ENCODE measurements at regions not wholly inside any gene's neighbourhood (a gene's known extent, or its start where the extent isn't known, plus 50 kb on each side); places are given as distances from the start of the nearest gene placed in this dataset.

DNA sequence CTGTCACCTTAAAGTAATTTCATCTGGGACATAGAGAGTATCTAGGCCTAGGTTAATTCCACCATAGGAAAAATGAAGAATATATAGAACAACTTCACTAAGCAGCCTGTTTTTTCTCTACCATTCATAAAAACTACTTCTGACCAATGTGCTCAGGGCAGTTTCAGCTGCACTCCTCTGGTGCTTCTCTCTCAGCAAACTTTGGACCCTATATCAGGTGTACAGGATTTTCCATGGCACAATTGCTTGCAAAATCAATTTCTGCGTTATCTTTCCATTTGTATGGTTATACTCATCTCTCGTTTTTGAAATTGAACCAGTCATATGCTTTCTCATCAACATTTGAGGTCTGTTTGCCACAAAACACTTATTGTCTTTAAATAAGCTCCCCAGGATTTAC lies 52.1 kb upstream of the FMR1 start:
- H4K20me1 ChIP-seq (ENCODE audit: insufficient read depth) = no peaks in the 10 kb centered on the region
- ChIA-PET POLR2A (no interaction called here), CTCF (no interaction called here)
- TF ChIP-seq YY1 (IDR thresholded peaks at IDR 0.05; ENCODE audit: low read depth) (no peak), JUND (IDR thresholded peaks at IDR 0.05) (no peak), EZH2phosphoT487 (IDR thresholded peaks at IDR 0.05; ENCODE audit: borderline replicate concordance, low read depth) (no peak), USF2 (IDR thresholded peaks at IDR 0.05; ENCODE audit: borderline replicate concordance, low read depth, low read length) (no peak), FOSL2 (IDR thresholded peaks at IDR 0.05; ENCODE audit: borderline replicate concordance, low read depth) (no peak), MEF2A (IDR thresholded peaks at IDR 0.05; ENCODE audit: borderline replicate concordance, low read depth) (no peak), SIN3A (IDR thresholded peaks at IDR 0.05; ENCODE audit: borderline replicate concordance, low read depth, low read length) (no peak), RFX5 (IDR thresholded peaks at IDR 0.05; ENCODE audit: low read length) (no peak), USF1 (IDR thresholded peaks at IDR 0.05; ENCODE audit: borderline replicate concordance, low read depth) (no peak), FOXM1 (IDR thresholded peaks at IDR 0.05; ENCODE audit: low read depth) (no peak), FOXJ3 (CRISPR knock-in tag; IDR thresholded peaks at IDR 0.05) (no peak), NRF1 (IDR thresholded peaks at IDR 0.05; ENCODE audit: low read depth, low read length) (no peak), POLR2AphosphoS5 (IDR thresholded peaks at IDR 0.05; ENCODE audit: low read depth, low read length) (no peak), NFIC (IDR thresholded peaks at IDR 0.05; ENCODE audit: borderline replicate concordance) (no peak), TEAD4 (IDR thresholded peaks at IDR 0.05; ENCODE audit: borderline replicate concordance, insufficient read depth) (no peak), GABPA (IDR thresholded peaks at IDR 0.05; ENCODE audit: low read depth) (no peak), GATA2 (CRISPR knock-in tag; IDR thresholded peaks at IDR 0.05) (no peak), RCOR1 (IDR thresholded peaks at IDR 0.05; ENCODE audit: low read length) (no peak), RAD21 (IDR thresholded peaks at IDR 0.05; ENCODE audit: low read length) (no peak)
- TF ChIP-seq, protein P1, sequence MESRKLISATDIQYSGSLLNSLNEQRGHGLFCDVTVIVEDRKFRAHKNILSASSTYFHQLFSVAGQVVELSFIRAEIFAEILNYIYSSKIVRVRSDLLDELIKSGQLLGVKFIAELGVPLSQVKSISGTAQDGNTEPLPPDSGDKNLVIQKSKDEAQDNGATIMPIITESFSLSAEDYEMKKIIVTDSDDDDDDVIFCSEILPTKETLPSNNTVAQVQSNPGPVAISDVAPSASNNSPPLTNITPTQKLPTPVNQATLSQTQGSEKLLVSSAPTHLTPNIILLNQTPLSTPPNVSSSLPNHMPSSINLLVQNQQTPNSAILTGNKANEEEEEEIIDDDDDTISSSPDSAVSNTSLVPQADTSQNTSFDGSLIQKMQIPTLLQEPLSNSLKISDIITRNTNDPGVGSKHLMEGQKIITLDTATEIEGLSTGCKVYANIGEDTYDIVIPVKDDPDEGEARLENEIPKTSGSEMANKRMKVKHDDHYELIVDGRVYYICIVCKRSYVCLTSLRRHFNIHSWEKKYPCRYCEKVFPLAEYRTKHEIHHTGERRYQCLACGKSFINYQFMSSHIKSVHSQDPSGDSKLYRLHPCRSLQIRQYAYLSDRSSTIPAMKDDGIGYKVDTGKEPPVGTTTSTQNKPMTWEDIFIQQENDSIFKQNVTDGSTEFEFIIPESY (IDR thresholded peaks at IDR 0.05; ENCODE audit: borderline replicate concordance, low read depth) = no peak
- no peaks in the 10 kb centered on the region for H3K9me3 ChIP-seq
- no peak overlapping the region for H3K27ac ChIP-seq (ENCODE audit: low read depth in 2 of 2, low read length in 1 of 2)
- no peaks in the 10 kb centered on the region for H3F3A ChIP-seq (replicated peaks; ENCODE audit: insufficient read depth)
- H3K79me2 ChIP-seq (ENCODE audit: insufficient read depth) = no peaks in the 10 kb centered on the region
- no peaks in the 10 kb centered on the region for H3K27me3 ChIP-seq (ENCODE audit: insufficient read depth)
- no peaks in the 10 kb centered on the region for H3K36me3 ChIP-seq (replicated peaks in 1 of 2; ENCODE audit: control insufficient read depth in 1 of 2, insufficient read depth in 2 of 2, low read length in 1 of 2)
- H3K4me1 ChIP-seq (ENCODE audit: control insufficient read depth in 1 of 2, insufficient read depth in 2 of 2, low read depth in 1 of 2, low read length in 1 of 2) = no peaks in the 10 kb centered on the region
- WGBS (ENCODE audit: low lambda C conversion rate) = 2% methylated on average over 2 of the region's 2 CpGs
- H2AFZ ChIP-seq (ENCODE audit: low read depth) = no peak overlapping the region
- no peak for DNase-seq
- H3K4me2 ChIP-seq = no peak overlapping the region
- H3K9ac ChIP-seq = no peak overlapping the region
- no peak overlapping the region for H3K4me3 ChIP-seq (ENCODE audit: low read depth in 2 of 2, low read length in 1 of 2)
- no peaks in the 10 kb centered on the region for H3K9me2 ChIP-seq

Small RNA genes lying in the stretch of these regions (small RNA-seq; reads per million reads assigned to genes)
- gene AC016925.1 (0 to 0.21 (median 0) reads per million in 7 experiments), gene AC016925.2 (0 to 2.6 (median 0) reads per million in 7 experiments), gene AL009048.1 (0 reads per million in 7 experiments), gene AL096861.1 (0 to 0.20 (median 0) reads per million in 7 experiments), gene RNU6-382P (0 reads per million in 7 experiments)

All from SK-N-SH (cell line).